Spleen (tissue), 7 donors: ENCODE measurements at regions not wholly inside any gene's neighbourhood (a gene's known extent, or its start where the extent isn't known, plus 50 kb on each side); places are given as distances from the start of the nearest gene placed in this dataset.

Experiments
- CTCF ChIP-seq, 11 experiments: fragments of 200-600 bp in 7 of 11; fragments of 450-650 bp in 4 of 11; sonication (generic) in 4 of 11; IDR thresholded peaks in 8 of 11; conservative IDR thresholded peaks in 3 of 11; 1 replicate in 7 of 11; 2 replicates in 4 of 11; pipeline versions ENCODE4 v1.4.0 to v1.8.0; 2016 to 2021; ENCODE audit warnings: antibody characterized with exemption in 11 of 11, inconsistent platforms in 4 of 11, mild to moderate bottlenecking in 1 of 11
- POLR2A ChIP-seq, 3 donors: fragments of 450-650 bp; IDR thresholded peaks; one replicate each; pipeline ENCODE4 v1.5.1; 2017; ENCODE audit warnings: antibody characterized with exemption in 3 of 3, mild to moderate bottlenecking in 1 of 3
- POLR2AphosphoS5 ChIP-seq, 3 donors: sonication (generic); formaldehyde crosslinking; IDR thresholded peaks; one replicate each; pipeline ENCODE4 v1.5.1; 2017; ENCODE audit warnings: antibody characterized with exemption in 3 of 3
- donor health status: DM: no; HTN: no; CAD: no; lungs with moderate emphysema.
- donor health status: DM: no; HTN: no; CAD: no.
- donor health status: DM: no; HTN: no; CAD: no.

DNA sequence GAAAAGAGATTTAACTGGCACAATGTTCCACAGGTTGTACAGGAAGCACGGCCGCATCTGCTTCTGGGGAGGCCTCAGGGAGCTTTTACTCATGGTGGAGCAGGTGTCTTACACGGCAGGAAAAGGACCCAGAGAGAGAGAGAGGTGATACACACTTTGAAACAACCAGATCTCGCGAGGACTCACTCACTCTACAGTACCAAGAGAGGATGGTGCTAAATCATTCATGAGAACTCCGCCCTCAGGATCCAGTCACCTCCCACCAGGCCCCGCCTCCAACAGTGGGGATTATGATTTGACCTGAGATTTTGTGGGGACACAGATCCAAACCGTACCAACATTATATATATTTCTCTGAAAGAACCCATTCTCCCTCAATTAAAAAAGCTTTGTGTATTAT, 79.7 kb upstream of the DOCK10 start:
- TF ChIP-seq CTCF (IDR thresholded peaks at IDR 0.05 in 8 of 11, conservative IDR thresholded peaks at IDR 0.05 in 3 of 11) (no peak), POLR2A (IDR thresholded peaks at IDR 0.05) (no peak), POLR2AphosphoS5 (IDR thresholded peaks at IDR 0.05) (no peak)
